ENCODE measurements at regions not wholly inside any gene's neighbourhood (a gene's known extent, or its start where the extent isn't known, plus 50 kb on each side); places are given as distances from the start of the nearest gene placed in this dataset.
"Not testable (repeated sequence)": the region's sequence is repeated elsewhere in the genome, so short reads cannot be mapped to it uniquely, and the experiment has no call there.

GRCh38 chr4:19473569-19473968, 778.1 kb upstream of the SLIT2 start:
- H4K20me1 ChIP-seq (ENCODE audit: control insufficient read depth, insufficient read depth, low read depth, low read length) = no peaks in the 10 kb centered on the region
- TF ChIP-seq CTCF (IDR thresholded peaks at IDR 0.05; ENCODE audit: low read depth, low read length, poor library complexity, severe bottlenecking) (no peak), EZH2phosphoT487 (IDR thresholded peaks at IDR 0.05; ENCODE audit: borderline replicate concordance, low read length) (no peak)
- H3K4me1 ChIP-seq (ENCODE audit: control insufficient read depth, low read length) = no peaks in the 10 kb centered on the region
- no peak overlapping the region for H3K4me2 ChIP-seq (ENCODE audit: low read length)
- H3K9me2 ChIP-seq (replicated peaks; ENCODE audit: control insufficient read depth, low read length) = 0 out of 2 replicates have a peak, but pooled peaks cover 2% of the 10 kb centered on the region
- H3K4me3 ChIP-seq (ENCODE audit: low read length) = no peak overlapping the region
- no peaks in the 10 kb centered on the region for H3K27me3 ChIP-seq (ENCODE audit: control insufficient read depth, low read length)
- H3K79me2 ChIP-seq (ENCODE audit: control insufficient read depth, low read length) = no peaks in the 10 kb centered on the region
- no peaks in the 10 kb centered on the region for H3K9me3 ChIP-seq (ENCODE audit: control insufficient read depth, insufficient read depth, low read length)
- H3F3A ChIP-seq (ENCODE audit: control insufficient read depth, insufficient read depth) = no peaks in the 10 kb centered on the region
- H3K27ac ChIP-seq (ENCODE audit: low read depth, low read length) = no peak overlapping the region
- H3K36me3 ChIP-seq (ENCODE audit: control insufficient read depth, low read length) = no peaks in the 10 kb centered on the region

- no peaks in the 10 kb centered on the region for H3K4me1 ChIP-seq (ENCODE audit: control insufficient read depth, low read length)
- no peak for TF ChIP-seq EZH2phosphoT487 (IDR thresholded peaks at IDR 0.05; ENCODE audit: borderline replicate concordance, low read length)
- no peak for TF ChIP-seq CTCF (IDR thresholded peaks at IDR 0.05; ENCODE audit: low read depth, low read length, poor library complexity, severe bottlenecking)
- H3K36me3 ChIP-seq (ENCODE audit: control insufficient read depth, low read length) = no peaks in the 10 kb centered on the region
- 0 out of 2 replicates have a peak, but pooled peaks cover 2% of the 10 kb centered on the region for H3K9me2 ChIP-seq (replicated peaks; ENCODE audit: control insufficient read depth, low read length)
- no peaks in the 10 kb centered on the region for H3F3A ChIP-seq (ENCODE audit: control insufficient read depth, insufficient read depth)
- no peak overlapping the region for H3K4me3 ChIP-seq (ENCODE audit: low read length)
- no peaks in the 10 kb centered on the region for H3K27me3 ChIP-seq (ENCODE audit: control insufficient read depth, low read length)
- H3K9me3 ChIP-seq (ENCODE audit: control insufficient read depth, insufficient read depth, low read length) = no peaks in the 10 kb centered on the region
- H3K79me2 ChIP-seq (ENCODE audit: control insufficient read depth, low read length) = no peaks in the 10 kb centered on the region
- no peak overlapping the region for H3K4me2 ChIP-seq (ENCODE audit: low read length)
- H4K20me1 ChIP-seq (ENCODE audit: control insufficient read depth, insufficient read depth, low read depth, low read length) = no peaks in the 10 kb centered on the region
- no peak overlapping the region for H3K27ac ChIP-seq (ENCODE audit: low read depth, low read length)
These were observed 779.0 kb upstream of the SLIT2 start for GRCh38 chr4:19472666-19473065.

- H3K27ac ChIP-seq (ENCODE audit: low read depth, low read length); H3F3A ChIP-seq (ENCODE audit: control insufficient read depth, insufficient read depth); H3K79me2 ChIP-seq (ENCODE audit: control insufficient read depth, low read length); H3K4me2 ChIP-seq (ENCODE audit: low read length); H3K9me3 ChIP-seq (ENCODE audit: control insufficient read depth, insufficient read depth, low read length); H3K4me1 ChIP-seq (ENCODE audit: control insufficient read depth, low read length); H3K36me3 ChIP-seq (ENCODE audit: control insufficient read depth, low read length); H3K4me3 ChIP-seq (ENCODE audit: low read length); H4K20me1 ChIP-seq (ENCODE audit: control insufficient read depth, insufficient read depth, low read depth, low read length); H3K27me3 ChIP-seq (ENCODE audit: control insufficient read depth, low read length); H3K9me2 ChIP-seq (replicated peaks; ENCODE audit: control insufficient read depth, low read length): not testable (repeated sequence)
These were observed 781.7 kb upstream of the SLIT2 start for GRCh38 chr4:19470001-19470400.

GRCh38 chr4:19462117-19462516, 789.6 kb upstream of the SLIT2 start:
- no peaks in the 10 kb centered on the region for H4K20me1 ChIP-seq (ENCODE audit: control insufficient read depth, insufficient read depth, low read depth, low read length)
- H3K36me3 ChIP-seq (ENCODE audit: control insufficient read depth, low read length) = no peaks in the 10 kb centered on the region
- no peak overlapping the region for H3K4me2 ChIP-seq (ENCODE audit: low read length)
- no peak overlapping the region for H3K4me3 ChIP-seq (ENCODE audit: low read length)
- no peaks in the 10 kb centered on the region for H3K27me3 ChIP-seq (ENCODE audit: control insufficient read depth, low read length)
- H3K9me2 ChIP-seq (replicated peaks; ENCODE audit: control insufficient read depth, low read length) = no peaks in the 10 kb centered on the region
- H3F3A ChIP-seq (ENCODE audit: control insufficient read depth, insufficient read depth) = no peaks in the 10 kb centered on the region
- TF ChIP-seq CTCF (IDR thresholded peaks at IDR 0.05; ENCODE audit: low read depth, low read length, poor library complexity, severe bottlenecking) = no peak
- no peak for TF ChIP-seq EZH2phosphoT487 (IDR thresholded peaks at IDR 0.05; ENCODE audit: borderline replicate concordance, low read length)
- no peaks in the 10 kb centered on the region for H3K79me2 ChIP-seq (ENCODE audit: control insufficient read depth, low read length)
- H3K4me1 ChIP-seq (ENCODE audit: control insufficient read depth, low read length) = no peaks in the 10 kb centered on the region
- H3K27ac ChIP-seq (ENCODE audit: low read depth, low read length) = no peak overlapping the region
- H3K9me3 ChIP-seq (ENCODE audit: control insufficient read depth, insufficient read depth, low read length) = no peaks in the 10 kb centered on the region

Measured in DOHH2 (cell line).